ENCODE measurements at regions not wholly inside any gene's neighbourhood (a gene's known extent, or its start where the extent isn't known, plus 50 kb on each side); places are given as distances from the start of the nearest gene placed in this dataset.

- H3K4me3 ChIP-seq (ENCODE audit: low read length), result no peak overlapping the region
- no peaks in the 10 kb centered on the region for H3K79me2 ChIP-seq (replicated peaks; ENCODE audit: insufficient read depth, low read length)
- no peak overlapping the region for H3K27ac ChIP-seq (ENCODE audit: low read length)
- H3K9ac ChIP-seq (ENCODE audit: low read length), result no peak overlapping the region
- H4K20me1 ChIP-seq (ENCODE audit: insufficient read depth), result no peaks in the 10 kb centered on the region
- no peaks in the 10 kb centered on the region for H3K36me3 ChIP-seq (ENCODE audit: insufficient read depth, low read length)
- H3F3A ChIP-seq (ENCODE audit: insufficient read depth, low read length, poor library complexity, severe bottlenecking), result peaks cover 9% of the 10 kb centered on the region
- no peaks in the 10 kb centered on the region for H3K27me3 ChIP-seq (ENCODE audit: insufficient read depth, low read depth, low read length)
- TF ChIP-seq EZH2 (IDR thresholded peaks at IDR 0.05; ENCODE audit: borderline replicate concordance, insufficient read depth, low read length, poor library complexity, severe bottlenecking), result no peak
- no peaks in the 10 kb centered on the region for H3K9me2 ChIP-seq (ENCODE audit: insufficient read depth, low read length)
- no peak overlapping the region for H2AFZ ChIP-seq (ENCODE audit: low read depth, low read length)
- no peak overlapping the region for H3K4me2 ChIP-seq (ENCODE audit: low read length)
- no peaks in the 10 kb centered on the region for H3K9me3 ChIP-seq (ENCODE audit: low read length)
These were observed 626.5 kb upstream of the NRSN1 start for GRCh38 chr6:23499549-23499948.

DNA sequence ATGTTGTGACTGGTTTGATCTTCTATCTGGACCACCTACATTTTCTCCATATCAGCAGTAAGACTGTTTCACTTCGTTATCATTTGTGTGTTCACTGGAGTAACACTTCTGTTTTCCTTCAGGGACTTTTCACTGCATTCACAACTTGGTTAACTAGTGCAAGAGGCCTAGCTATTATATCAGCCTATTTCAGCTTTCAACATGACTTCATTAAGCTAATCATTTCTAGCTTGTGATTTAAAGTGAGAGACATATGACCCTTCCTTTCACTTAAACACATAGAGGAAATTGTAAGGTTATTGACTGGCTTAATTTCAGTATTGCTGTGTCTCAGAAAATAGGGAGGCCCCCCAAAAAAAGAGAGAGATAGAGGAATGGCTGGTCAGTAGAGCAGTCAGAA lies 622.8 kb upstream of the NRSN1 start:
- Histone ChIP-seq H3K36me3 (ENCODE audit: insufficient read depth, low read length) (no peaks in the 10 kb centered on the region), H3K4me2 (ENCODE audit: low read length) (no peak overlapping the region), H3K9me2 (ENCODE audit: insufficient read depth, low read length) (no peaks in the 10 kb centered on the region), H3K79me2 (replicated peaks; ENCODE audit: insufficient read depth, low read length) (no peaks in the 10 kb centered on the region), H3F3A (ENCODE audit: insufficient read depth, low read length, poor library complexity, severe bottlenecking) (no peaks in the 10 kb centered on the region), H3K9ac (ENCODE audit: low read length) (no peak overlapping the region), H3K9me3 (ENCODE audit: low read length) (no peaks in the 10 kb centered on the region), H2AFZ (ENCODE audit: low read depth, low read length) (no peak overlapping the region), H3K27me3 (ENCODE audit: insufficient read depth, low read depth, low read length) (no peaks in the 10 kb centered on the region), H3K4me3 (ENCODE audit: low read length) (no peak overlapping the region), H4K20me1 (ENCODE audit: insufficient read depth) (no peaks in the 10 kb centered on the region), H3K27ac (ENCODE audit: low read length) (no peak overlapping the region)
- no peak for TF ChIP-seq POLR2AphosphoS5 (IDR thresholded peaks at IDR 0.05)
- no peak for TF ChIP-seq MXI1 (conservative IDR thresholded peaks at IDR 0.05; ENCODE audit: poor library complexity, severe bottlenecking)
- TF ChIP-seq EP300 (conservative IDR thresholded peaks at IDR 0.05; ENCODE audit: poor library complexity, severe bottlenecking), result no peak
- TF ChIP-seq SMC3 (conservative IDR thresholded peaks at IDR 0.05; ENCODE audit: poor library complexity), result no peak
- TF ChIP-seq RAD21 (conservative IDR thresholded peaks at IDR 0.05), result no peak
- TF ChIP-seq, protein P1, sequence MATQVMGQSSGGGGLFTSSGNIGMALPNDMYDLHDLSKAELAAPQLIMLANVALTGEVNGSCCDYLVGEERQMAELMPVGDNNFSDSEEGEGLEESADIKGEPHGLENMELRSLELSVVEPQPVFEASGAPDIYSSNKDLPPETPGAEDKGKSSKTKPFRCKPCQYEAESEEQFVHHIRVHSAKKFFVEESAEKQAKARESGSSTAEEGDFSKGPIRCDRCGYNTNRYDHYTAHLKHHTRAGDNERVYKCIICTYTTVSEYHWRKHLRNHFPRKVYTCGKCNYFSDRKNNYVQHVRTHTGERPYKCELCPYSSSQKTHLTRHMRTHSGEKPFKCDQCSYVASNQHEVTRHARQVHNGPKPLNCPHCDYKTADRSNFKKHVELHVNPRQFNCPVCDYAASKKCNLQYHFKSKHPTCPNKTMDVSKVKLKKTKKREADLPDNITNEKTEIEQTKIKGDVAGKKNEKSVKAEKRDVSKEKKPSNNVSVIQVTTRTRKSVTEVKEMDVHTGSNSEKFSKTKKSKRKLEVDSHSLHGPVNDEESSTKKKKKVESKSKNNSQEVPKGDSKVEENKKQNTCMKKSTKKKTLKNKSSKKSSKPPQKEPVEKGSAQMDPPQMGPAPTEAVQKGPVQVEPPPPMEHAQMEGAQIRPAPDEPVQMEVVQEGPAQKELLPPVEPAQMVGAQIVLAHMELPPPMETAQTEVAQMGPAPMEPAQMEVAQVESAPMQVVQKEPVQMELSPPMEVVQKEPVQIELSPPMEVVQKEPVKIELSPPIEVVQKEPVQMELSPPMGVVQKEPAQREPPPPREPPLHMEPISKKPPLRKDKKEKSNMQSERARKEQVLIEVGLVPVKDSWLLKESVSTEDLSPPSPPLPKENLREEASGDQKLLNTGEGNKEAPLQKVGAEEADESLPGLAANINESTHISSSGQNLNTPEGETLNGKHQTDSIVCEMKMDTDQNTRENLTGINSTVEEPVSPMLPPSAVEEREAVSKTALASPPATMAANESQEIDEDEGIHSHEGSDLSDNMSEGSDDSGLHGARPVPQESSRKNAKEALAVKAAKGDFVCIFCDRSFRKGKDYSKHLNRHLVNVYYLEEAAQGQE (IDR thresholded peaks at IDR 0.05; ENCODE audit: borderline replicate concordance), result no peak
- TF ChIP-seq, protein P2, sequence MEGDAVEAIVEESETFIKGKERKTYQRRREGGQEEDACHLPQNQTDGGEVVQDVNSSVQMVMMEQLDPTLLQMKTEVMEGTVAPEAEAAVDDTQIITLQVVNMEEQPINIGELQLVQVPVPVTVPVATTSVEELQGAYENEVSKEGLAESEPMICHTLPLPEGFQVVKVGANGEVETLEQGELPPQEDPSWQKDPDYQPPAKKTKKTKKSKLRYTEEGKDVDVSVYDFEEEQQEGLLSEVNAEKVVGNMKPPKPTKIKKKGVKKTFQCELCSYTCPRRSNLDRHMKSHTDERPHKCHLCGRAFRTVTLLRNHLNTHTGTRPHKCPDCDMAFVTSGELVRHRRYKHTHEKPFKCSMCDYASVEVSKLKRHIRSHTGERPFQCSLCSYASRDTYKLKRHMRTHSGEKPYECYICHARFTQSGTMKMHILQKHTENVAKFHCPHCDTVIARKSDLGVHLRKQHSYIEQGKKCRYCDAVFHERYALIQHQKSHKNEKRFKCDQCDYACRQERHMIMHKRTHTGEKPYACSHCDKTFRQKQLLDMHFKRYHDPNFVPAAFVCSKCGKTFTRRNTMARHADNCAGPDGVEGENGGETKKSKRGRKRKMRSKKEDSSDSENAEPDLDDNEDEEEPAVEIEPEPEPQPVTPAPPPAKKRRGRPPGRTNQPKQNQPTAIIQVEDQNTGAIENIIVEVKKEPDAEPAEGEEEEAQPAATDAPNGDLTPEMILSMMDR (IDR thresholded peaks at IDR 0.05; ENCODE audit: poor library complexity, severe bottlenecking), result no peak
- TF ChIP-seq TAF1 (IDR thresholded peaks at IDR 0.05; ENCODE audit: low read depth), result no peak
- no peak for TF ChIP-seq EZH2 (IDR thresholded peaks at IDR 0.05; ENCODE audit: borderline replicate concordance, insufficient read depth, low read length, poor library complexity, severe bottlenecking)

DNA sequence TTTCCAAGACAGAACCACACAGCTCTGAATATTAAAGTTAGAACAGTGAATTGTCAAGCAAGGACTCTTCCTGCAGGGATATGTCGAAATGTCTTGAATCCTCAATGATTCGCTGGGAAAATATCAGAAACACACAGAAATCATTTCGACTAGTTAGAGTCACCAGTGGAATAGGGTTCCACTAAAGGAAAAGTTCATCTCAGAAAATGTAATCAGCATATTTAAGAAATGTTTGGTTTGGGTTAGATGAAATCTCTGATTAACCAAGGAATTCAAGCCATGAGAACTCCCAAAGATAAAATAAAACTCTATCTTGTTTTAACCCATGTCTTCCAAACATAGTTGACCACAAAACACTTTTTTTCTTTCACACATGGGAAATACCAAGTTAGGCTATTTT lies 621.0 kb upstream of the NRSN1 start:
- Histone ChIP-seq H3K4me3 (ENCODE audit: low read length) (no peak overlapping the region), H3K36me3 (ENCODE audit: insufficient read depth, low read length) (no peaks in the 10 kb centered on the region), H3F3A (ENCODE audit: insufficient read depth, low read length, poor library complexity, severe bottlenecking) (no peaks in the 10 kb centered on the region), H3K4me2 (ENCODE audit: low read length) (no peak overlapping the region), H2AFZ (ENCODE audit: low read depth, low read length) (no peak overlapping the region), H3K27me3 (ENCODE audit: insufficient read depth, low read depth, low read length) (no peaks in the 10 kb centered on the region), H3K9me2 (ENCODE audit: insufficient read depth, low read length) (no peaks in the 10 kb centered on the region), H4K20me1 (ENCODE audit: insufficient read depth) (no peaks in the 10 kb centered on the region), H3K9ac (ENCODE audit: low read length) (no peak overlapping the region), H3K79me2 (replicated peaks; ENCODE audit: insufficient read depth, low read length) (no peaks in the 10 kb centered on the region), H3K9me3 (ENCODE audit: low read length) (no peaks in the 10 kb centered on the region), H3K27ac (ENCODE audit: low read length) (no peak overlapping the region)
- TF ChIP-seq EP300 (conservative IDR thresholded peaks at IDR 0.05; ENCODE audit: poor library complexity, severe bottlenecking) (no peak), MXI1 (conservative IDR thresholded peaks at IDR 0.05; ENCODE audit: poor library complexity, severe bottlenecking) (no peak), SMC3 (conservative IDR thresholded peaks at IDR 0.05; ENCODE audit: poor library complexity) (no peak), TAF1 (IDR thresholded peaks at IDR 0.05; ENCODE audit: low read depth) (no peak), POLR2AphosphoS5 (IDR thresholded peaks at IDR 0.05) (no peak), EZH2 (IDR thresholded peaks at IDR 0.05; ENCODE audit: borderline replicate concordance, insufficient read depth, low read length, poor library complexity, severe bottlenecking) (no peak), RAD21 (conservative IDR thresholded peaks at IDR 0.05) (no peak)
- TF ChIP-seq, protein P2 (IDR thresholded peaks at IDR 0.05; ENCODE audit: poor library complexity, severe bottlenecking), result no peak
- TF ChIP-seq, protein P1 (IDR thresholded peaks at IDR 0.05; ENCODE audit: borderline replicate concordance), result no peak

Data from neural cell (in vitro differentiated cells).